GM21360 (cell line): ENCODE measurements at regions not wholly inside any gene's neighbourhood (a gene's known extent, or its start where the extent isn't known, plus 50 kb on each side); places are given as distances from the start of the nearest gene placed in this dataset.
"Not testable (repeated sequence)": the region's sequence is repeated elsewhere in the genome, so short reads cannot be mapped to it uniquely, and the experiment has no call there.

Experiments
- ATAC-seq: cut with Tn5 transposase; IDR thresholded peaks from one replicate; pipeline ENCODE4 v1.9.1; 2021; ENCODE audit warnings: mild to moderate bottlenecking, moderate library complexity; ENCODE audit not compliant: unreplicated experiment

- no peak for ATAC-seq
Measured at GRCh38 chr12:131287015-131287937, 333.6 kb downstream of the ADGRD1 start.

DNA sequence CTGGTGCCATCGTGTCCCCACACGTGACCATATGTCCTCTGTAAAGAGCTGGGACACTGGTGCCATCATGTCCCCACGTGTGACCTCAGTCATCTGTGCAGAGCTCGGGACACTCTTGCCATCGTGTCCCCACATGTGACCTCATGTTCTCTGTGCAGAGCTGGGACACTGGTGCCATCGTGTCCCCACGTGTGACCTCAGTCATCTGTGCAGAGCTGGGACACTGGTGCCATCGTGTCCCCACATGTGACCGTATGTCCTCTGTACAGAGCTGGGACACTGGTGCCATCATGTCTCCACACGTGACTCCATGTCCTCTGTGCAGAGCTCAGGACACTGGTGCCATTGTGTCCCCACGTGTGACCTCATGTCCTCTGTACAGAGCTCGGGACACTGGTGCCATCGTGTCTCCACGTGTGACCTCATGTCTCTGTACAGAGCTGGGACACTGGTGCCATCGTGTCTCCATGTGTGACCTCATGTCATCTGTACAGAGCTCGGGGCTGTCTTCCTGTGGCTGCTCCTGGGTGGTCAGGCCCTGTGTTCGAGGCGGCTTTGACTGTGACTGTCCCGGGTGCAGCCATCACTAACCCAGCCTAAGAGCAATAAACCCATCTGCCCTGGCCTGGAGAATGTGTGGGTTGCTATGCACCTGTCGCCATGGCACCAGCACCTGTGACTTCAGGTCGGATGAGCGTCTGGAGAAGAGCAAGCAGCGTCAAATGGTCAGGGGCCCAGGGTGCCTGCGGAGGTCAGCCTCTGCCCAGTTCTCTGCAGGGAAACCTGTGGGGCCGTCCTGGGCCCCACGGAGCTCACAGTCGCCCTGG is 334.4 kb downstream of the ADGRD1 start:
- no peak for ATAC-seq

DNA sequence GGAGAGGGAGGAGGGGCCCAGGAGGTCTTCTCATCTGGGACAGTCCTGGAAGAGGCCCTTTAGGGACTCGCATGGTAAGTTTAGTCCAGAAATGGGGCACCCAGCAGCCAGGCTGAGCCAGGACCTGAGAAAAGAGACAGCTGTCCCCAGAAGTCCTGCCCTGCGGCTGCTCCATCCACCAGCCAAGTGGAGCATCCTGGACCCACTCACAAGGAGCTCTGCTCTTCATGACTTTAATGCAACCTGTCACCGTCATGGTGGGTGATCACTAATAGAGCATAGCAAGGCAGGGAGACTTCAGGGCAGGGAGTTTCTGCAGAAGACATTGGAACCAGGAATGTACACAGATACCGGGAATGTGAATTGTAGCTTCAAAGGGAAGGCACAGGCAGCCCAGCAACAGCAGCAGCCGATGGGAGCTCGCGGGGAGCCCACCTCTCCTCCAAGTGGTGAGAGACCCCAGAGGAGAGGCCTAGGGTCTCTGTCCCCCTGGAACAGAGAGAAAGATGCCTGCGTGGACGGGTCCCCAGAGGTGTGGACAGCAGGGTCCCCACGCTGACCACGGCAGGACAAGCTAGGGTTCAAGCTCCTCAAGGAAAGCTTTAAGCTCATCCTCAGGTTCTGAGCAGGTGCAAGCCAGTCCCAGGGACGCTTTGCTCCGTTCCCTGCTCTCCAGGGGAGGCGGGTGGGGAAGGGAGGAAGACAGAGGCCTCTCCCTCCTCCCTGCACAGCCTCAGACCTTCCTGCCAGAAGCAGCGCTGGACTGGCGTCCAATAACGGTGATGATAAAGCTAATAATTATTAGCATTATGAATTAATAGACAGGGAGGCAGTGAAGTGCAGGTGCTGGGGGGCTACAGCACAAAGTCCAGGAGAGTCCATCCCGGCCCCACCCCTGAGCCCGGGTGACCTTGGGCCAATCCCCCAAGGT is 335.3 kb downstream of the ADGRD1 start:
- not testable (repeated sequence) for ATAC-seq

- ATAC-seq: not testable (repeated sequence)
Measured at GRCh38 chr12:131289807-131290206, 336.1 kb downstream of the ADGRD1 start.

- ATAC-seq: no peak
Measured at GRCh38 chr12:131290255-131290959, 336.7 kb downstream of the ADGRD1 start.

DNA sequence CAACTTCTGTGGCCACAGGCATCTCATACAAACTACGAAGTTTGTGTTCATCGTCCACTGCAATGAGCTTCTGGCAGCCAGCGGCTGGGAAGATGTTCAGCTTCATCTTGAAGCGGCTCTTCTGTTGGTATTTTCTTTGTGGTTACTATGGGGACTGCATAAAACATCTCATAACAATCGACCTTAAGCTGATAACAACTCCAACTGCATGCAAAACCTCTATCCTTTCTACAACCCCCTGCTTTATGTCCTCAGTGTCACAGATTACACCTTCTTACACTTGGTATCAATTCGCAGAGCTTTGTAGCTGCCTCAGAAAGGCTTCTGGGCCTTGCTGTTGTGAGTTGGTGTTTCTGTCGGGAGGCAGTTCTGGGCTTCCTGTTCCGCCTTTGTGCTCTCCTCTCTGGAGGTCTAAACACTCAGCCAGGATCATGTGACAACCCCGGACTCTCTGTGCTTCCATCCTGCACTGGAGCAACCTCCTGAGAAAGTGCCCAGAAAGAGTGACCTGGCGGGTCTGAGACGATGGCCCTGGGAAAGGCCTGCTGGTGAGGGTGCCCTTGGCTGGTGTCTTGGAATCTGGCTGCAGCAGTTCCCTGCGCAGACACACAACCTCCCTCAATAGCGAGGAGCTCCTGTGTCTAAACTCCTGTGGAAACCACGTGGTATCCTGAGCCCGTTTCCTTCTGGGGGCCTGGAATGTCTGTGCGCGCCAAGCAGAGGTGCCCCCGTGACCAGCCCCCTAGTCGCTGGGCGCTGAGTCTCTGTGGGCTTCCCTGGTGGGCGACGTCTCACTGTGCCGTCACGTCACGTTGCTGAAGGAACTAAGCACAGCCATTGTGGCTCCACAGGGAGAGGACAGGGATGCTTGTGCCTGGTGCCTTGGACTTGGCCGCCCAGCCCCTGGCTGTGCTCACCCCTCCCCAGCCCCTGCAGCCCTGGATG is 339.6 kb downstream of the ADGRD1 start:
- not testable (repeated sequence) for ATAC-seq

- not testable (repeated sequence) for ATAC-seq
Measured at GRCh38 chr12:131294716-131295115, 341.0 kb downstream of the ADGRD1 start.

GRCh38 chr12:131295117-131295516 is 341.4 kb downstream of the ADGRD1 start:
- not testable (repeated sequence) for ATAC-seq

DNA sequence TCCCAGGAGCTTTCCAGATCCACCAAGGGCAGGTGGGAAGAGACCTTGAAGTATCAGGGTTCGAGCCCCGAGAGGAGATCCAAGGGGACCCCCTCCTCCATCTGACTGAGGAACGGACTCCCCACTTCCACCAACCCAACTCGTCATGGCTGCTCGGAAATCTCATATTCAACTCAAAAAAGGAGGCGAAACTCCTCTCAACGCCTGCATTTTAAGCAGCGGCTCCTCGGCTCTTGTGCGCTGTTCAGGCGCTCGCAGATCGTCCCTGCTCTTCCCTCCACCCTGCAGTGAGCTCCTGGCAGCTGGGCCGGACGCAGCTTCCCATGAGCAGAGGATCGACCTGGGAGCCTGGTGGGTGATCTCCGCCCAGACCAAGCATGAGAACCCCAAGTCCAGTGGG is 341.9 kb downstream of the ADGRD1 start:
- not testable (repeated sequence) for ATAC-seq

DNA sequence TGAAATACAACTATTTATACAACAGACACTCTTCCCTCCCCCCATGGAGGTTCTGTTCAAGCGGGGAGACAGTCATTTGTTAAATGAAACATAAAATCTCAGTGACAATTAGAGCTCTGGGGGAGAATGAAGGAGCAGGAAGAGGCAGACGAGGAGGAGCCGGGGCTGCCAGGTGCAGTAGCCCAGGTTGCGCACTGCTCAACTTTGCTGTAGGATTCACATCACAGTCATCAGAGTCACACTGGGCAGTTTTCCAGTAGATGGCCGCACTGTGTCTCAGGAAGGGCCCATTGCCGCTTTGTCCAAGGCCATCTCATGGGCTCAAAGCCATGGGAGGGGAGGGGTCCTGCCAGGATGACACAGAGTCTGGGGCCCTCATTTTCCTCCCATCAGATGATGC is 342.4 kb downstream of the ADGRD1 start:
- not testable (repeated sequence) for ATAC-seq

DNA sequence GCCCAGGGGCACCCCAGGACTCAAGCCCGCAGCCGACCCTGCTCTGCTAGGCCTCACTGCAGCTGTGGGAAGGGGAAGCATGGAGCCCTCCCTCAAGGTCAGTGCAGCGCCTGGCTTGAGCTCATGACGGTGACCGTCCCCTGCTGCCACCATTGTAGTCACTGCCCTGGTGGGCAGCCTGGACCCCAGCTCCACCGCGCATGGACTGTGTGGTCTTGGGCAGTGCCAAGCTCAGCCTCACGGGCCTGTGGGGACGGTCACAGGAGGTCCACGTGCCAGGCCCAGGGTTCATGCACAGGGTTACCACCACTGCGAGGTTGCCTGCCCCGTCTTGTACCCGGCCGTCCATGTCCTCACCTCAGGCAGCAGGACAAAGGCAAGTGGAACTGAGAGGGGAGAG is 342.9 kb downstream of the ADGRD1 start:
- ATAC-seq: not testable (repeated sequence)

GRCh38 chr12:131298526-131299369 is 345.0 kb downstream of the ADGRD1 start:
- not testable (repeated sequence) for ATAC-seq

DNA sequence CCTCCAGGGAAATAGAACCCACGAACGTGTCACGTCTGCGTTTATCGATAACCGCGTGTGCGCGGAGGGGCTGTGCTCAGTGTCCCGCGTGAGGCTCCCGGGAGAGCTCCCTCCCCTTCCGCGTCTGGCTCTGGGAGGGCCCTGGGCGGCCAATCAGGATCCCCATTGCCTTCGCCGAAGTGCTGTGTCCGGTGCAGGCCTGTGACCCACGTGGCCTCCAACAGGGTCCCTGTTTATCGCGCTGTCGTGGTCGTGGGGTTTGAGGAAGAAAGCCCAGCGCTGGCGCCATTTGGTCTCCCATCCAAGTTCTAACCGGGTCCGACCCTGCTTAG is 345.6 kb downstream of the ADGRD1 start:
- ATAC-seq: not testable (repeated sequence)

DNA sequence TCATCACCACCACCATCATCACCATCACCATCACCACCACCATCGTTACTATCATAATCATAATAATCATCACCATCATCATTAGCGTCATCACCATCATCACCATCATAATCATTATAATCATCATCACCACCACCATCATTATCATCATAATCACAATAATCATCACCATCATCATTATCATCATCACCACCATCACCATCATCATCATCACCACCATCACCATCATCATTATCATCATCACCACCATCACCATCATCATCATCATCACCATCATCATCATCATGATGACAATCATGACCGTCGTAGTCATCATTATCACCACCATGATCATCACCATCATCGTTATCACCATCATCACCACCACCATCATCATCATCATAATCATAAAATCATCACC is 349.9 kb downstream of the ADGRD1 start:
- not testable (repeated sequence) for ATAC-seq

- ATAC-seq: not testable (repeated sequence)
Measured at GRCh38 chr12:131304642-131305041, 350.9 kb downstream of the ADGRD1 start.

- no peak for ATAC-seq
Measured at GRCh38 chr12:131309700-131310099, 356.0 kb downstream of the ADGRD1 start.

GRCh38 chr12:131310227-131310969 is 356.7 kb downstream of the ADGRD1 start:
- ATAC-seq: not testable (repeated sequence)
